ENCODE measurements at regions not wholly inside any gene's neighbourhood (a gene's known extent, or its start where the extent isn't known, plus 50 kb on each side); places are given as distances from the start of the nearest gene placed in this dataset.

DNA sequence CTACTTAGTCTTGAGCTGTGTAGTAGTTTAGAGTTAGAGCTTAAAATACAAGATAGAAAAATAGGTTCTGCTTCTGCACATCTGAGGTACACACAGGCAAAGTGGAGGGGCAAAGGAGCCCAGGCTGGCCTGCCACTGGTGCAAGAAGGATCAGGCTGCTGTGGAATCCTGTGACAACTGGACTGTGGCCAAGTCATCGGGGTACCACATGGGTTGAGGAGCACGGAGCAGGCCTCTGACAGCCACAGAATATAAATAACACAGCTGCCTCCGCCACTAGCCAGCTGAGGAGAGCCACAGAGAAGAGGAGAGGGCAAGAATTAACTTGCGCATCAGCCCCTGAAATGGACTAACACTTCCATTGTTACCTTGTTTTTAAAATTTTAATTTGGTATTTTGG is 206.0 kb upstream of the MARCKS start:
- no peak for DNase-seq (ENCODE audit: low read depth)
- H3K4me3 ChIP-seq (replicated peaks; ENCODE audit: low read depth, low read length): no peak overlapping the region
- TF ChIP-seq, protein P1, sequence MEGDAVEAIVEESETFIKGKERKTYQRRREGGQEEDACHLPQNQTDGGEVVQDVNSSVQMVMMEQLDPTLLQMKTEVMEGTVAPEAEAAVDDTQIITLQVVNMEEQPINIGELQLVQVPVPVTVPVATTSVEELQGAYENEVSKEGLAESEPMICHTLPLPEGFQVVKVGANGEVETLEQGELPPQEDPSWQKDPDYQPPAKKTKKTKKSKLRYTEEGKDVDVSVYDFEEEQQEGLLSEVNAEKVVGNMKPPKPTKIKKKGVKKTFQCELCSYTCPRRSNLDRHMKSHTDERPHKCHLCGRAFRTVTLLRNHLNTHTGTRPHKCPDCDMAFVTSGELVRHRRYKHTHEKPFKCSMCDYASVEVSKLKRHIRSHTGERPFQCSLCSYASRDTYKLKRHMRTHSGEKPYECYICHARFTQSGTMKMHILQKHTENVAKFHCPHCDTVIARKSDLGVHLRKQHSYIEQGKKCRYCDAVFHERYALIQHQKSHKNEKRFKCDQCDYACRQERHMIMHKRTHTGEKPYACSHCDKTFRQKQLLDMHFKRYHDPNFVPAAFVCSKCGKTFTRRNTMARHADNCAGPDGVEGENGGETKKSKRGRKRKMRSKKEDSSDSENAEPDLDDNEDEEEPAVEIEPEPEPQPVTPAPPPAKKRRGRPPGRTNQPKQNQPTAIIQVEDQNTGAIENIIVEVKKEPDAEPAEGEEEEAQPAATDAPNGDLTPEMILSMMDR (IDR thresholded peaks at IDR 0.05; ENCODE audit: low read length, missing control alignments): no peak

DNA sequence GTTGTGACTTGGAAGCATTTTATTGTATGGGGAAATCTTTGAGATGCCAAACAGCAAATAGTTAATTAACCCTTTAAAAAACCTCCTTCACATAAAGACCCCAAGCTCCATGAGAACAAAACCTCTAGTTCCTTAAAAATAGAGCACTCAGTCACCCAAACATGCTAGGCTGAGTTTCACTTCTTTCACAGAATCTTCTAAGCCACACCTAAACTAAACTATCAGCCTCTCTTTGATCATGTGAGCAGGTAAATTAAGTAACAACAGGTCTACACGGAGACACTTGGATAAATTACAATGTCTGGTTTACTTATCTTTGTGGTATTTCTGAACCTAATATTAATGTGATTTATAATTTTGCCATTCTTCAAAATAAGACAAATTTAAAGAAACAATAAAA is 205.2 kb upstream of the MARCKS start:
- TF ChIP-seq, protein P1 (IDR thresholded peaks at IDR 0.05; ENCODE audit: low read length, missing control alignments): no peak
- H3K4me3 ChIP-seq (replicated peaks; ENCODE audit: low read depth, low read length): no peak overlapping the region
- DNase-seq (ENCODE audit: low read depth): no peak

DNA sequence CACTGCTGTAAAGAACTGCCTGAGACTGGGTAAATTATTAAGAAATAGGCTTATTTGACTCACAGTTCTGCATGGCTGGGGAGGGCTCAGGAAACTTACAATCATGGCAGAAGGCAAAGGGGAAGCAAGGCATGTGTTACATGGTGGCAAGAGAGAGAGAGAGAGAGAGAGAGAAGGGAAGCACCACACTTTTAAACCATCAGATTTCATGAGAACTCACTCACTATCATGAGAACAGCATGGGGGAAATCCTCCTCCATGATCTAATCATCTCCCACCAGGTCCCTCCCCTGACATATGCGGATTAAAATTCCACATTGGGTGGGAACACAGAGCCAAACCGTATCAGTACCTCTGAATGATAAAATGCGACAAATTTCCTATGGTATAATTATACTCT is 203.9 kb upstream of the MARCKS start:
- no peak overlapping the region for H3K4me3 ChIP-seq (replicated peaks; ENCODE audit: low read depth, low read length)
- DNase-seq (ENCODE audit: low read depth): no peak
- TF ChIP-seq, protein P1 (IDR thresholded peaks at IDR 0.05; ENCODE audit: low read length, missing control alignments): no peak

DNA sequence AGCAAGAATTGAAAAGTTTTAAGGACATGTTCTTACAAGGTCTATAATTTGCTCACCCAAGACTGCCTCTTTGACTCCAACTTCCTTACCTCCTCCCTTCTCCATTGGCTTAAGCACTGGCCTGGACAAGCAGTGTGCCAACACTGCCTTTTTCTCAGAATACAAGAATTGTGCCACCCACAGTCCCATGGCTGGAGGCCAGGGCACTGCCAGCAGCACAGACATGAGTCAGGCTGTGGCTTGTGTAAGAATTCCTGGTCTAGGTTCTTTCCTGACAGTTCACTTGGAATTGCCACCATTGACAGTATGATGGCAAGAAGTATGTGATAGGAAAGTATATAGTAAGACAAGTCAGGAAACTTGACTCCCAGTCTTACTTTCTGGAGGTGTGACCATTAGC is 202.7 kb upstream of the MARCKS start:
- TF ChIP-seq, protein P1 (IDR thresholded peaks at IDR 0.05; ENCODE audit: low read length, missing control alignments): no peak
- peak; percentile 74 for DNase-seq (ENCODE audit: low read depth)
- no peak overlapping the region for H3K4me3 ChIP-seq (replicated peaks; ENCODE audit: low read depth, low read length)

DNA sequence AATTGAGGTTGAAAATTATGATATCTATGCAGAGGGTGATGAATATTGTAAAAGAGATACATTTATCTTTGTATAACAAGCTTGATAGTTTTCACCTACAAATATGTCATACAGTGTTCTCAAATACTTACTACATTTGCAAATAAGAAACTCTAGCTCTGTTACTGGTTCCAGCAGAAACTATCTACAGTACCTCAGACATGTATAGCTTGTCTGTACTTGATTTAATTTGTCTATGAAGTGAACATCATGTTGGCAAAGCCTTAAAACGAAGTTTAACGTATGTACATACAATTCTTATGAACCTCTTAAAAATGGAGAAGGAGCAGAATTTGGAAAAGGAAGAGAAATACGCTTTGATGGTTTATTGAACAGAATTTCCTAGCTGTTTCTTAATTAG is 201.4 kb upstream of the MARCKS start:
- TF ChIP-seq, protein P1 (IDR thresholded peaks at IDR 0.05; ENCODE audit: low read length, missing control alignments): no peak
- no peak for DNase-seq (ENCODE audit: low read depth)
- H3K4me3 ChIP-seq (replicated peaks; ENCODE audit: low read depth, low read length): no peak overlapping the region

DNA sequence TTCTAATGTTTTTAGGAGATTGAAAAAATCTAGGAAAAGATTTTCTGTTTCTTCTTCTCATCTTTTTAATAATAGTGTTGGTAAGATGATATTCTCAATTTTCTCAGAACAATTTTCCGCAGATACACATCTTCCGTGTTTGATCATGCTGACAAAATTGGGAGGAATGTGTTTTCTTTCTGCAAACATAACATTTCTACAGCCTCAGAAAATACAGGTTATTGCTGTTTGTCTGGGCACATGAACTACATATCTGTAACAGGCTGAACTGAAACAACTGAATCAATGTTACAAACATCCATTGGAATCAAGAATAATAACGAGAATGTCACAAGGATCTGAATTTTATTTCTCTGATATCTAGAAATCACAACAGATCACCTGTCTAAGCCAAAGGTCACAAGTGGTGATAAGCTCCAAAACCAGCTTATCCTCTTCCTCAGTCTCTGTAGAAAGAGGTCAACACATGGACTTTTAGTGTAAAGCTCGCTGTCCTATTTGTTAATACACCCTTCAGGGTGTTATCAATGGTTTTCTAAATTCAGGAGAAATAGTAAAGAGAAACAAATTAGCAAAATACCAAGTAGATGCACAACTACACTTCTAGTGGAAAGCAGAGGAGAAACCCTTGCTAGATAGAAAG is 197.3 kb upstream of the MARCKS start:
- no peak overlapping the region for H3K4me3 ChIP-seq (replicated peaks; ENCODE audit: low read depth, low read length)
- no peak for DNase-seq (ENCODE audit: low read depth)
- TF ChIP-seq, protein P1 (IDR thresholded peaks at IDR 0.05; ENCODE audit: low read length, missing control alignments): no peak

DNA sequence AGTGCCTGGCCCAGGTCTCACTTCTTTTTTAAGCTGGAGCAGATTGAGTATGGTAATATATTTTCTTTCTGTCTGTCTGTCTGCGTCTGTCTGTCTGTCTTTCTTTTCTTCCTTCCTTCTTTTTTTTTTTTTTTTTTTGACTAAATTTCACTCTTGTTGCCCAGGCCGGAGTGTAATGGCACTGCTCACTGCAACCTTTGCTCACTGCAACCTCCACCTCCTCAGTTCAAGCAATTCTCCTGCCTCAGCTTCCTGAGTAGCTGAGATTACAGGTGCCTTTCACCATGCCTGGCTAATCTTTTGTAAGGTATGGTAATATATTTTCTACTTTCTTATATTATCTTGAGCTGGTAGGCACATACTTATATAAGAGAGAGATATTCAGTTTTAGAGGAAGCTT is 196.3 kb upstream of the MARCKS start:
- TF ChIP-seq, protein P1 (IDR thresholded peaks at IDR 0.05; ENCODE audit: low read length, missing control alignments): no peak
- no peak overlapping the region for H3K4me3 ChIP-seq (replicated peaks; ENCODE audit: low read depth, low read length)
- DNase-seq (ENCODE audit: low read depth): no peak
